ENCODE measurements at regions not wholly inside any gene's neighbourhood (a gene's known extent, or its start where the extent isn't known, plus 50 kb on each side); places are given as distances from the start of the nearest gene placed in this dataset.

GRCh38 chr9:23555851-23556250 lies 270.2 kb downstream of the ELAVL2 start:
- Mint-ChIP-seq H3K27ac (no peak overlapping the region), H3K9me3 (ENCODE audit: low read depth) (no peaks in the 10 kb centered on the region)

DNA sequence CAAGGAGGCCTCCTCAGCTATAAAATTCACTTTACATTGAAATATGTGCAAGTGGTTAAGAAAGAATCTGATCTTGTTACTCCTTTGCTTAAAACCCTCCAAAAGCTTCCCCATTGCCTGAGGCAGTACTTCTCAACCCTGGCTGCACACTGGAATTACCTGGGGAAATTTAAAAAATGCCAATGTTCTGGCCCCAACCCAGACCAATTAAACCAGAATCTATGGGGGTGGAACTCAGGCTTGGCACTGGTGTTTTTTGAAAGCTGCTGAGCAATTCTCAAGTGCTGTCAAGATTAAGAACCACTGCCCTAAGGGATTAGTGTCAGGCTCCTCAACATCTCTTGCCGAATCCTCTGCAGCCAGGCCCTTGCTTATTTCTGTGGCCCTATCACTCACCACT lies 269.6 kb downstream of the ELAVL2 start:
- DNase-seq (ENCODE audit: low spot score, unreplicated experiment), result no peak
- Mint-ChIP-seq H3K27me3 (peaks cover 15% of the 10 kb centered on the region), H3K4me1 (ENCODE audit: low read depth) (peaks cover 2% of the 10 kb centered on the region), H3K9me3 (ENCODE audit: low read depth) (no peaks in the 10 kb centered on the region), H3K36me3 (ENCODE audit: insufficient read depth) (no peaks in the 10 kb centered on the region), H3K4me3 (ENCODE audit: low read depth) (no peak overlapping the region), H3K27ac (no peak overlapping the region)
- no peak for TF ChIP-seq CTCF (IDR thresholded peaks at IDR 0.05; ENCODE audit: unreplicated experiment)

More at GRCh38 chr9:23555851-23556250, 270.2 kb downstream of the ELAVL2 start:
- no peak overlapping the region for H3K4me3 Mint-ChIP-seq (ENCODE audit: low read depth)
- no peak for DNase-seq (ENCODE audit: low spot score, unreplicated experiment)
- H3K4me1 Mint-ChIP-seq (ENCODE audit: low read depth), result peaks cover 6% of the 10 kb centered on the region
- no peaks in the 10 kb centered on the region for H3K36me3 Mint-ChIP-seq (ENCODE audit: insufficient read depth)
- no peak for TF ChIP-seq CTCF (IDR thresholded peaks at IDR 0.05; ENCODE audit: unreplicated experiment)
- H3K27me3 Mint-ChIP-seq, result peaks cover 15% of the 10 kb centered on the region

GRCh38 chr9:23557689-23558088 lies 268.4 kb downstream of the ELAVL2 start:
- TF ChIP-seq CTCF (IDR thresholded peaks at IDR 0.05; ENCODE audit: unreplicated experiment), result no peak
- Mint-ChIP-seq H3K36me3 (ENCODE audit: insufficient read depth) (no peaks in the 10 kb centered on the region), H3K4me3 (ENCODE audit: low read depth) (no peak overlapping the region), H3K27ac (no peak overlapping the region), H3K9me3 (ENCODE audit: low read depth) (no peaks in the 10 kb centered on the region), H3K27me3 (peaks cover 15% of the 10 kb centered on the region), H3K4me1 (ENCODE audit: low read depth) (no peaks in the 10 kb centered on the region)
- no peak for DNase-seq (ENCODE audit: low spot score, unreplicated experiment)

DNA sequence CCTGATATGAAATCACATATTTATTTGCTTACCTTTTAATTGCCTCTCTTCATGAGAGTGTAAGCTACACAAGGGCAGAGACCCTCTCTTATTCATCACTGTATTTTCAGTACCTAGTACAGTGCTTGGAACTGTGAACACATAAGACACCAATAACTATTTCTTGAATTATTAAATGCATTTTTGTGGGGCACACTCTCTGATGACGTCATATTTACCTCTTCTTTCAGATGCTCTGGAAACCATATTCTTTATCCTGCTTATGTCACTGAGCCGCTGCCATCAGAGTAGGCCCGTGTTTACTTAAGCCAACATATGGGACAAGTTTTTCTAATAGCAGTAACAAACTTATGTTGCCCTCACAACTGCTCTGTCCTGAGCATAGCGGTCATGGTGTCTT lies 266.5 kb downstream of the ELAVL2 start:
- no peaks in the 10 kb centered on the region for H3K4me1 Mint-ChIP-seq (ENCODE audit: low read depth)
- no peaks in the 10 kb centered on the region for H3K9me3 Mint-ChIP-seq (ENCODE audit: low read depth)
- H3K36me3 Mint-ChIP-seq (ENCODE audit: insufficient read depth), result no peaks in the 10 kb centered on the region
- no peak for TF ChIP-seq CTCF (IDR thresholded peaks at IDR 0.05; ENCODE audit: unreplicated experiment)
- no peak for DNase-seq (ENCODE audit: low spot score, unreplicated experiment)
- H3K4me3 Mint-ChIP-seq (ENCODE audit: low read depth), result no peak overlapping the region
- H3K27me3 Mint-ChIP-seq, result peaks cover 15% of the 10 kb centered on the region
- no peak overlapping the region for H3K27ac Mint-ChIP-seq

- no peak for TF ChIP-seq CTCF (IDR thresholded peaks at IDR 0.05; ENCODE audit: unreplicated experiment)
- H3K27ac Mint-ChIP-seq, result no peak overlapping the region
- H3K4me3 Mint-ChIP-seq (ENCODE audit: low read depth), result no peak overlapping the region
- no peaks in the 10 kb centered on the region for H3K36me3 Mint-ChIP-seq (ENCODE audit: insufficient read depth)
- peaks cover 8% of the 10 kb centered on the region for H3K4me1 Mint-ChIP-seq (ENCODE audit: low read depth)
- no peaks in the 10 kb centered on the region for H3K9me3 Mint-ChIP-seq (ENCODE audit: low read depth)
- H3K27me3 Mint-ChIP-seq, result no peaks in the 10 kb centered on the region
- no peak for DNase-seq (ENCODE audit: low spot score, unreplicated experiment)
Measured at GRCh38 chr9:23563517-23563916, 262.5 kb downstream of the ELAVL2 start.

Data from progenitor cell of endocrine pancreas (in vitro differentiated cells).